HG02623 (cell line): ENCODE measurements at regions not wholly inside any gene's neighbourhood (a gene's known extent, or its start where the extent isn't known, plus 50 kb on each side); places are given as distances from the start of the nearest gene placed in this dataset.

ENCODE experiments used
- ATAC-seq: cut with Tn5 transposase; IDR thresholded peaks from one replicate; pipeline ENCODE4 v1.9.1; 2021; ENCODE audit warnings: moderate library complexity; ENCODE audit not compliant: unreplicated experiment

GRCh38 chr15:70475921-70476320 lies 287.4 kb downstream of the UACA start:
- no peak for ATAC-seq

GRCh38 chr15:70475407-70475781 lies 288.0 kb downstream of the UACA start:
- no peak for ATAC-seq

DNA sequence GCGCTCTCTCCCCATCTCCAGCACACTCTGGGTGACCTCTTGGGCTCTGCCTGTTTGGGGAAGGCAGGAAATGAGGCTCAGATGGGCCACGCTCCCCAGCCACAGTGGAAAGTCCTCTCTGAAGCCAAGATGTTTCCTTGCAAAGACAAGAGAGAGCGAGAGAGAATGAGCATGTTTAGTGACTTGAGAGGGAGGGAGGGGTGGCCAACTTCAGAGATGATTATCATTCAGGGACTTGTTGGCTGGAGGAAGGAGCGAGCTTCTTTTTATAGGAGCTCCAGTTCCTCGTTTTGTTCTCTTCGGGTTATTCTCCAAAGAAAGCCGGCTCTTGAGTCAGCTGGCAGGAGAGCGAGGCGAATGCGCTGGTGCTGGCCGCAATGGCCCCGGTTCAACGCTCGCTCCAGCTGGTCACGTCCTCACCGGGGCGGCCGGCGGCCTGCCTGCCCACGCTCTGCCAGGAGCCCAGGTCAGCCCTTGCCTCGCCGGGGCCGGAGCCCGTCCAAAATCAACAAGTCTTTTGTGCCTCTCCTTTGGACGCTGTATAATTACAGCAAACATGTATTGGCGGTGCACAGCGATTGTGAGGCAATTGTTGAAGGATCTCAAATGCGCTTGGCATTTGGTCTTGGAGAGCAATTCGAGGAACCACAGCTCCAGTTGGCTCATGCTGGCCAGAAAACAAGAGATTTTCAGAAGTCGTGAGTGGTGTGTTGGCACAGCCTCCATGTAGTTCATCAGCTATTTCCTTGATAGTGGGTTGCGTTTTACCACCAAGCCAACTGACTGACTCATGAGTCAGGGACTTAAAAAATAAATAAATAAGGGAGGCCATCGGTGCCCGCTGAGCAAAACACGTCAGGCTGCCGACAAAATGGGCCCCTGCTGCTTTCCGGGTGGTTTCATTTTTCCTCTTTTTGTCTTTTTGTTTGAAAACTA lies 288.6 kb downstream of the UACA start:
- no peak for ATAC-seq

- no peak for ATAC-seq
Measured at GRCh38 chr15:70473581-70474370, 289.6 kb downstream of the UACA start.

- ATAC-seq, result no peak
Measured at GRCh38 chr15:70471517-70471916, 291.8 kb downstream of the UACA start.

DNA sequence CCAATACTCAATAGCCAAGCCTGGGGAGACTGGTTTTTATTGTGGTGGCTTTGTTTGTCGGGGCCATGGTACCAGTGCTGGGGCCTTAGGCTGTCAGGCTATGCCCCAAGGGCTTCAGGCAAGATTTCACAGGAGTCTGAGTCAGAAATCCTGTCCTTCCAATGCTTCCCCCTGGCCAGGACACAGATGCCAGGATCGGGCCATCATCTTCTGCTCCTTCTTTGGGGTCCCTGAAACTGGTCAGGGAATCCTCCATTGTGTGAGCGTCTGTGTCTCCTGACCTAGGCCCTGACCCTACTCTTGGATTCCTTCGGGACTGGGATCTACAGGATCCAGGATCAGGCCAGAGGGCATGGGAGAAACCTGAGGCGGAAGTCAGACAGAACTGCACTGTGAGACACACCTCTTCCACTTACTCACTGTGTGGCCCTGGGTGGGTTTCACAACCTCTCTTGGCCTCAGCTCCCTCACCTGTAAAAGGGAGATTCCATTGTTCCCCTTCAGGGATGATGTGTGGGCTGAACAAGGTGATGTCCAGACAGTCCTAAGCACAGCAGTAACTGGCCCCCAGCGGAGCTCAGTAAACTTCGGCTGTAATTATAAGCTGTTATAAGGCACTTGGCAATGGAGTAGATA lies 292.7 kb downstream of the UACA start:
- ATAC-seq, result no peak

DNA sequence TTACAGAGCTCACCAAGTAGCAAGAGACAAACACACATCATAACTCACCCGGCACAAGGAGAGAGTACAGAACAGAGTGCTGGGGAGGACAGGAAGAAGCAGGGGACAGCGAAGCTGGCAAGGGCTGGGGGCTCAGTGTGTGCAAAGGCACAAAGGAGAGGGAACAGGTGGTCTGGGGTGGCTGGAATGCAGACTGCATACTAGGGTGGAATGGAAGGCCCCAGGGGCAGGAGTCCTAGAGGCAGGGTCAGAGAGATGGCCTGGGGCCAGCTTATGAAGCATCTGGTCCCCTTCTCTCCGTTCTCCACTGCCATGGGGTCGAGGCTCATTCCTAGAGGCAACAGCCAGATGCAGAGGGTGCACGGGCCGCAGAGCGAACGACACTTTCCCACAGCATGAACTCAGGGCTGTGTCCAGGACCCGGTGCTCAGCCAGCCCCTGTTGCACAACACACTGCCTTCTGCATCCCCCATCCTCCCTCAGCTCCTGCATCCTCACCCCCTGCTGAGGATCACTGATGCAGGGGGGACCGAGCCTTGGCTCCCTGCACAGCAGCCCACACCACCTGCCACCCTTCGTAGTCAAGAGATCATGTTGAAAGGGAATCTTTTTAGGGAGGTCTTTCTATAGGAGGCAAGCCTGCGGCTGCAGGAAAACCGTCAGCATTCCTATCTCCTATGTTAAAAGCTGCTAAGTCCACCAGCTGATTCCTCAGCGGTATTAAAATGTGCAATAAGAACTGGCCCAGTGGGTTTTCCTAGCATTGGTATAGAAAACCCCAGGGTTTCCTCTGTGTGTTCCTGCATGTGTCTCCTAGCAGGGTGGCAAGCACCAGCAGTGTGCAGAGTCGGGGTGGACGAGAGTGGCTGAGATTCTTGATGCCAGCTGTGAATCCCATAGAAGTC lies 293.5 kb downstream of the UACA start:
- ATAC-seq, result no peak

GRCh38 chr15:70469182-70469581 lies 294.2 kb downstream of the UACA start:
- ATAC-seq, result no peak

DNA sequence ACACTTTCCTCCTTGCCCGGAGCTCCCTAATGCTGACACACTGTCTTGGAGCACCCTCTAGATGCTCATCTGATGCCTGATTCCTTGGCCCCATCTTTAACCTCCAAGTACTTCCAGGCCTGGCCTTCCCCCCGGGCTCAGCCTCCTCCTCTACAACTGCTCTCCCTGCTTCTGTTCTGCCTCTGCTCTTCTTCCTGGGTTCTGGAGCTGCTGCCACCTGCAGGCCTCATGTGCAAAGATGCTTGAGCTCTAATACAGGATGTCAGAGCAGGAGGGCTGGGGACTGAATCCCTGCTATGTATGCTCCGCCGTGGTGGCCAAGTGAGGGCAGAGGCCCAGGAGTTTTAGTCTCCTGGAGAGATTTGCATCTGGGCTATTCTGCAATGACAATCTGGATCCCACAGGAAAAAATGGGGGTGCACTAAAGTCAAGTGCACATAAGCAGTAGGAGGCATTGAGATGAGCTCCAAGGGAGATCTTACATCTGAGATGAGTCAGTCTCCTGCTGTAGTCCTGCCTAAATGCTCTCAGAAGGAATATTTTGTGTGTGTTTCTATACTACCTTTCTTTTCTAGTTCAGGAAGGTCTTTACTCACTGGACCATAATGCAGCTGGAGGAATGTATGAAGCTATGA lies 296.3 kb downstream of the UACA start:
- ATAC-seq, result no peak

- ATAC-seq, result no peak
Measured at GRCh38 chr15:70466305-70466704, 297.1 kb downstream of the UACA start.

DNA sequence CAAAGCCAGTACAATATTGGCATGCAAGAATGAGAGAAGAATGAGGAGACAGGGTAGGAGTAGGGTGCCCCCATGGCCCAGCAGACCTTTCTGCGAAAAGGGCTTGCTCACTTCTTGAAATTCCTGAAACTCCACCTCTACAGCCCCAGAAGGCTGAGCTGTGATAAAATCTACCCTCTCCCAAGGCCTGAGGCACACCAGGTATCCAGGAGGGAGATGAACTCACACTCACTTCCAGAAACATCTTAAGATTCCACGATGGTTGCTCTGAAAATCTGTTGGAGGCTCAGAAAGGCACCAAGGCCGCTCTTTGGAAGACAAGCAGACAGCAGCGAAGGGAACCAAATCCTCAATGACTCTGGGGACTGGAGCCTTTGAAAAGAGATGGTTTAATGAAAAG lies 297.5 kb downstream of the UACA start:
- no peak for ATAC-seq

DNA sequence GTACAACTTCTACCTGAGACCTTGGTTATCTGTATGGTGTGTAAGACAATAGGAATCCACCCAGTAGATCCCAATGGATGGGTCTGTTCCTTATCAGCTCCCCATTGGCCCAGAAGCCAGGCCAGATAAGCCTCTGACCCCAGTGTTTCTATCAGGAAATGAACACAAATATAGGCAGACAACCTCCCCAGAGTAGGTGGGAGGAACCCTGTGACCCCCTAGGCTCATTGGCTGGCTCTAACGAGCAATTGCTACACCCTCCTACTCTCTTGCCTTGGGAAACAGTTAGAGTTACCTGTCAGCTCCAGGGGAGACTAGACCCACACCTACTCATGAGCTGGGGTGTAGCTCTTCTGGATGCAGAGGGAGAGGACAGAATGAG lies 299.9 kb downstream of the UACA start:
- no peak for ATAC-seq

DNA sequence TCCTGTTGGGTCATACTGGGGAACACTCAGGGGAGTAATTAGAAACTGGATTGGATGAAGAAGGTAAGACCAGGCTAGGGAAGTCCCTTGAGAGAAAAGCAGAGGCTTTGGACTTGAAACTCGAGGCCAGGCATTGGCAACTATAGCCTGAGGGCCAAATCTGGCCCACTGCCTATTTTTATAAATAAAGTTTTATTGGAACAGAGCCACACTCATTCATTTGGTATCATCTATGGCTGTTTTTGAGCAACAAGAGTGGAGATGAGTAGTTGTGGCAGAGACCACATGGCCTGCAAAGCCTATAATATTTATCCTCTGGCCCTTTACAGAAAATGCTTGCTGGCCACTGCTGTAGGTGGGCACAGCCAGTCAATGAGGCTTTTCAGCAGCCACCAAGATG lies 301.4 kb downstream of the UACA start:
- ATAC-seq, result no peak

GRCh38 chr15:70461017-70461416 lies 302.3 kb downstream of the UACA start:
- ATAC-seq, result no peak

GRCh38 chr15:70459312-70459711 lies 304.0 kb downstream of the UACA start:
- ATAC-seq, result no peak

GRCh38 chr15:70453766-70454165 lies 309.6 kb downstream of the UACA start:
- no peak for ATAC-seq

GRCh38 chr15:70453238-70453637 lies 310.1 kb downstream of the UACA start:
- ATAC-seq, result no peak

- ATAC-seq, result no peak
Measured at GRCh38 chr15:70451821-70452653, 311.3 kb downstream of the UACA start.

DNA sequence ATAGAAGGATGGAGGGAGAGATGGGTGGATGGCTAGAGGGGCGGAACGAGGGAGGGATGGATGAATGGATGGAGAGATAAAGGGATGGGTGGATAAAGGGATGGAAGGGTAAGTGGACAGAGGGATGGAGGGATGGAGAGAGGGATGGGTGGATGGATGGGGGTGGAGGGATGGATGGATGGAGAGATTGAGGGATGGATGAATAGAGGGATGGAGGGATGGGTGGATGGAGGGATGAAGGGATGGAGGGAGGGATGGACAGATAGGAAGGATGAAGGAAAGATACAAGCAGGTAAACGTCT lies 313.3 kb downstream of the UACA start:
- no peak for ATAC-seq
